SK-N-SH (cell line): ENCODE measurements at regions not wholly inside any gene's neighbourhood (a gene's known extent, or its start where the extent isn't known, plus 50 kb on each side); places are given as distances from the start of the nearest gene placed in this dataset.

Experiments used
- CTCF ChIA-PET: fragments of 300-600, 350-600 bp; formaldehyde crosslinking; extraction: SDS; loops from one replicate; lab custom pipeline; 2021; lab: Yijun Ruan, JAX
- POLR2A ChIA-PET: fragments of 350-600 bp; sonication (Branson Sonifier 250); formaldehyde crosslinking; extraction: SDS; loops from one replicate; lab custom pipeline; 2020; ENCODE audit warnings: antibody characterized with exemption, inconsistent platforms; lab: Yijun Ruan, JAX
- DNase-seq: peaks from one replicate; pipeline ENCODE4 v3.0.0; 2012
- H2AFZ ChIP-seq: fragments of 200-600 bp; sonication (generic); 2 replicates; pipeline ENCODE4 v1.8.1; 2016; ENCODE audit warnings: antibody characterized with exemption, mild to moderate bottlenecking, low read depth
- H3F3A ChIP-seq: fragments of 200-600 bp; sonication (generic); replicated peaks from 2 replicates; pipeline ENCODE3; 2016; ENCODE audit warnings: antibody characterized with exemption, mild to moderate bottlenecking; ENCODE audit not compliant: insufficient read depth
- H3K27ac ChIP-seq, 2 experiments: fragments of 200-500 bp in 1 of 2; fragments of 200-600 bp in 1 of 2; sonication (Bioruptor generic) in 1 of 2; sonication (generic), shearing (Covaris generic) in 1 of 2; 2 replicates each; pipeline versions ENCODE4 v1.5.1 to v1.6.1; 2014 to 2016; ENCODE audit warnings: low read depth in 2 of 2, inconsistent platforms in 1 of 2, low read length in 1 of 2, mild to moderate bottlenecking in 1 of 2, mixed read lengths in 1 of 2
- H3K27me3 ChIP-seq: fragments of 200-600 bp; sonication (generic), shearing (Covaris generic); 2 replicates; pipeline ENCODE4 v1.6.1; 2016; ENCODE audit warnings: mixed run types; ENCODE audit not compliant: insufficient read depth
- H3K36me3 ChIP-seq, 2 experiments: fragments of 200-500 bp in 1 of 2; fragments of 200-600 bp in 1 of 2; sonication (Bioruptor generic) in 1 of 2; sonication (generic) in 1 of 2; replicated peaks in 1 of 2; 2 replicates each; pipeline versions ENCODE3 to v1.5.1; 2014 to 2016; ENCODE audit warnings: low read length in 1 of 2, mild to moderate bottlenecking in 1 of 2; ENCODE audit not compliant: insufficient read depth in 2 of 2, control insufficient read depth in 1 of 2
- H3K4me1 ChIP-seq, 2 experiments: fragments of 200-500 bp in 1 of 2; fragments of 200-600 bp in 1 of 2; sonication (Bioruptor generic) in 1 of 2; sonication (generic), shearing (Covaris generic) in 1 of 2; 2 replicates each; pipeline versions ENCODE4 v1.5.1 to v1.6.1; 2014 to 2016; ENCODE audit warnings: low read depth in 1 of 2, low read length in 1 of 2, mixed run types in 1 of 2; ENCODE audit not compliant: insufficient read depth in 2 of 2, control insufficient read depth in 1 of 2
- H3K4me2 ChIP-seq: fragments of 200-600 bp; sonication (generic), shearing (Covaris generic); 2 replicates; pipeline ENCODE4 v1.6.1; 2017; ENCODE audit warnings: mixed run types
- H3K4me3 ChIP-seq, 2 experiments: fragments of 200-500 bp in 1 of 2; fragments of 200-600 bp in 1 of 2; sonication (Bioruptor generic) in 1 of 2; sonication (generic), shearing (Covaris generic) in 1 of 2; 2 replicates each; pipeline versions ENCODE4 v1.5.1 to v1.8.1; 2014 to 2016; ENCODE audit warnings: low read depth in 2 of 2, inconsistent platforms in 1 of 2, low read length in 1 of 2, mild to moderate bottlenecking in 1 of 2, mixed read lengths in 1 of 2, moderate library complexity in 1 of 2
- H3K79me2 ChIP-seq: fragments of 200-600 bp; sonication (generic); 2 replicates; pipeline ENCODE4 v1.8.1; 2017; ENCODE audit warnings: mild to moderate bottlenecking; ENCODE audit not compliant: insufficient read depth
- H3K9ac ChIP-seq: fragments of 200-600 bp; sonication (generic); 2 replicates; pipeline ENCODE4 v1.6.1; 2017; ENCODE audit warnings: mixed run types
- H3K9me2 ChIP-seq: fragments of 200-600 bp; sonication (generic); 2 replicates; pipeline ENCODE4 v1.6.1; 2017; ENCODE audit warnings: mixed run types
- H3K9me3 ChIP-seq: fragments of 200-600 bp; sonication (generic); 2 replicates; pipeline ENCODE4 v1.6.1; 2017; ENCODE audit warnings: mixed run types, mild to moderate bottlenecking, moderate library complexity
- H4K20me1 ChIP-seq: fragments of 200-600 bp; sonication (generic); 2 replicates; pipeline ENCODE4 v1.6.1; 2017; ENCODE audit warnings: mild to moderate bottlenecking, mixed run types; ENCODE audit not compliant: insufficient read depth
- CTCF ChIP-seq: fragments of 200-600 bp; sonication (generic); IDR thresholded peaks from 2 replicates; pipeline ENCODE4 v1.6.1; 2017; ENCODE audit warnings: antibody characterized with exemption, mild to moderate bottlenecking, moderate library complexity
- ELF1 ChIP-seq: IDR thresholded peaks from 2 replicates; pipeline ENCODE4 v1.4.0; 2012
- EP300 ChIP-seq, 2 experiments: IDR thresholded peaks; 2 replicates each; pipeline versions ENCODE4 v1.4.0 to v1.6.1; 2012; ENCODE audit warnings: borderline replicate concordance in 1 of 2, low read depth in 1 of 2, low read length in 1 of 2
- EZH2phosphoT487 ChIP-seq: fragments of 200-600 bp; sonication (generic); IDR thresholded peaks from 2 replicates; pipeline ENCODE4 v1.6.1; 2017; ENCODE audit warnings: low read depth, mixed run types, mild to moderate bottlenecking, antibody characterized with exemption, moderate library complexity, borderline replicate concordance
- FOXJ3 ChIP-seq: sonication (generic); formaldehyde crosslinking; IDR thresholded peaks from 2 replicates; pipeline ENCODE4 v1.5.1; 2020; ENCODE audit warnings: mild to moderate bottlenecking, missing genetic modification reagents
- FOXM1 ChIP-seq: IDR thresholded peaks from 2 replicates; pipeline ENCODE4 v1.4.0; 2012; ENCODE audit warnings: low read depth, mild to moderate bottlenecking
- GABPA ChIP-seq: IDR thresholded peaks from 2 replicates; pipeline ENCODE4 v1.4.0; 2012; ENCODE audit warnings: low read depth, mild to moderate bottlenecking
- GATA2 ChIP-seq: sonication (generic); formaldehyde crosslinking; IDR thresholded peaks from 2 replicates; pipeline ENCODE4 v1.5.0; 2020; ENCODE audit warnings: mild to moderate bottlenecking, missing genetic modification reagents
- MAX ChIP-seq: IDR thresholded peaks from 2 replicates; pipeline ENCODE4 v1.4.0; 2012; ENCODE audit warnings: low read depth
- MEF2A ChIP-seq: IDR thresholded peaks from 2 replicates; pipeline ENCODE4 v1.4.0; 2012; ENCODE audit warnings: low read depth, borderline replicate concordance
- NFIC ChIP-seq: IDR thresholded peaks from 2 replicates; pipeline ENCODE4 v1.4.0; 2012; ENCODE audit warnings: borderline replicate concordance
- RAD21 ChIP-seq: IDR thresholded peaks from 2 replicates; pipeline ENCODE4 v1.6.1; 2012; ENCODE audit warnings: mild to moderate bottlenecking, low read length
- RFX5 ChIP-seq: IDR thresholded peaks from 2 replicates; pipeline ENCODE4 v1.6.1; 2012; ENCODE audit warnings: mild to moderate bottlenecking, improper control_type of control experiment, low read length
- SIN3A ChIP-seq: IDR thresholded peaks from 2 replicates; pipeline ENCODE4 v1.6.1; 2012; ENCODE audit warnings: low read depth, mild to moderate bottlenecking, low read length, moderate library complexity, borderline replicate concordance
- TAF1 ChIP-seq: IDR thresholded peaks from 2 replicates; pipeline ENCODE4 v1.6.1; 2012; ENCODE audit warnings: low read depth, mild to moderate bottlenecking, low read length, moderate library complexity, borderline replicate concordance
- TCF12 ChIP-seq: IDR thresholded peaks from 2 replicates; pipeline ENCODE4 v1.4.0; 2012
- TEAD4 ChIP-seq: IDR thresholded peaks from 2 replicates; pipeline ENCODE4 v1.4.0; 2012; ENCODE audit warnings: mild to moderate bottlenecking, borderline replicate concordance; ENCODE audit not compliant: insufficient read depth
- USF2 ChIP-seq: fragments of 150-350 bp; IDR thresholded peaks from 2 replicates; pipeline ENCODE4 v1.6.1; 2017; ENCODE audit warnings: antibody characterized with exemption, low read length, low read depth, borderline replicate concordance
- YY1 ChIP-seq: IDR thresholded peaks from 2 replicates; pipeline ENCODE4 v1.4.0; 2012; ENCODE audit warnings: low read depth, mild to moderate bottlenecking
- ZBTB33 ChIP-seq: IDR thresholded peaks from 2 replicates; pipeline ENCODE4 v1.4.0; 2012; ENCODE audit warnings: low read depth, borderline replicate concordance
- WGBS: methylation state at CpG from one replicate; pipeline ENCODE4 v1.1.6; 2017; ENCODE audit warnings: low lambda C conversion rate; 5-methylcytosine and 5-hydroxymethylcytosine counted together

GRCh38 chr17:33889766-33890165, 365.3 kb upstream of the CCL2 start:
- H3K9me3 ChIP-seq = no peaks in the 10 kb centered on the region
- no peaks in the 10 kb centered on the region for H3F3A ChIP-seq
- H3K4me1 ChIP-seq = peaks cover 0 to 12% of the 10 kb centered on the region in 2 experiments; a peak in 2 of 4 replicates
- no peak for TF ChIP-seq FOXJ3
- no peak for TF ChIP-seq MAX
- TF ChIP-seq FOXM1 = no peak
- no peak for TF ChIP-seq TEAD4
- no peak for TF ChIP-seq YY1
- no peak for TF ChIP-seq ZBTB33
- TF ChIP-seq EP300 (IDR thresholded peaks at IDR 0.05; ENCODE audit: borderline replicate concordance in 1 of 2, low read depth in 1 of 2, low read length in 1 of 2) = no peak
- no peak for TF ChIP-seq USF2
- TF ChIP-seq RAD21 = no peak
- TF ChIP-seq CTCF = no peak
- TF ChIP-seq ELF1 = no peak
- TF ChIP-seq EZH2phosphoT487 = no peak
- TF ChIP-seq MEF2A = no peak
- TF ChIP-seq GABPA = no peak
- TF ChIP-seq SIN3A = no peak
- no peak for TF ChIP-seq RFX5
- no peak for TF ChIP-seq TAF1
- no peak for TF ChIP-seq NFIC
- TF ChIP-seq TCF12 = no peak
- TF ChIP-seq GATA2 = no peak
- no peaks in the 10 kb centered on the region for H4K20me1 ChIP-seq
- no peak overlapping the region for H2AFZ ChIP-seq
- no peak overlapping the region for H3K4me2 ChIP-seq
- H3K27me3 ChIP-seq = no peaks in the 10 kb centered on the region
- H3K27ac ChIP-seq = no peak overlapping the region
- WGBS = 13% methylated on average over 2 of the region's 2 CpGs
- H3K36me3 ChIP-seq = no peaks in the 10 kb centered on the region
- H3K9ac ChIP-seq = no peak overlapping the region
- H3K9me2 ChIP-seq = no peaks in the 10 kb centered on the region
- DNase-seq = no peak
- ChIA-PET CTCF (interaction anchor here (0.7 to 1.5 kb wide), 5 partner anchors 18 to 60 kb away, joined by 3 to 5 read pairs (median 3); no protein-coding TSS in a partner anchor), POLR2A (no interaction called here)
- H3K4me3 ChIP-seq = no peak overlapping the region
- H3K79me2 ChIP-seq = no peaks in the 10 kb centered on the region
